A549 (cell line): ENCODE measurements at regions not wholly inside any gene's neighbourhood (a gene's known extent, or its start where the extent isn't known, plus 50 kb on each side); places are given as distances from the start of the nearest gene placed in this dataset.

Experiments
- ATAC-seq, 2 experiments: fragments of 200-7000 bp in 1 of 2; fragments of >200 bp in 1 of 2; cut with Nextera tagmentation in 1 of 2; cut with Tn5 transposase in 1 of 2; 3 replicates each; pipeline versions ENCODE4 v1.8.0 to v1.9.1; 2018 to 2020; ENCODE audit warnings: mild to moderate bottlenecking in 1 of 2, moderate library complexity in 1 of 2
- CTCF ChIA-PET: fragments of 300-600 bp; sonication (Branson Sonifier 250); formaldehyde crosslinking; extraction: SDS; loops from one replicate; lab custom pipeline; 2021; ENCODE audit warnings: antibody characterized with exemption, inconsistent platforms; lab: Yijun Ruan, JAX
- POLR2A ChIA-PET: fragments of 350-600 bp; formaldehyde crosslinking; extraction: SDS; loops from one replicate; lab custom pipeline; 2021; ENCODE audit warnings: antibody characterized with exemption, inconsistent platforms; lab: Yijun Ruan, JAX
- DNase-seq, 2 experiments: peaks; one replicate each; pipeline versions ENCODE4 v3.0.0 to v3.0.0-alpha.2; 2011 to 2016; ENCODE audit warnings: low read depth in 1 of 2, low spot score in 1 of 2
- FAIRE-seq: peaks from 2 replicates; lab custom pipeline; 2011; peaks lifted over from hg19 to GRCh38; lab: Jason Lieb, UNC
- H3K27ac ChIP-seq, 2 experiments: fragments of >200 bp; sonication (Bioruptor Twin); formaldehyde crosslinking; 3 replicates each; pipeline ENCODE4 v1.5.1; 2016 to 2017
- H3K4me1 ChIP-seq: fragments of >200 bp; sonication (Bioruptor Twin); formaldehyde crosslinking; 3 replicates; pipeline ENCODE4 v1.6.1; 2016
- H3K4me2 ChIP-seq: fragments of >200 bp; sonication (Bioruptor Twin); formaldehyde crosslinking; 3 replicates; pipeline ENCODE4 v1.6.1; 2016
- H3K4me3 ChIP-seq: fragments of >200 bp; sonication (Bioruptor Twin); formaldehyde crosslinking; 3 replicates; pipeline ENCODE4 v1.5.1; 2016
- H3K9me3 ChIP-seq: fragments of >200 bp; sonication (Bioruptor Twin); formaldehyde crosslinking; 3 replicates; pipeline ENCODE4 v1.6.1; 2016
- BCL3 ChIP-seq: fragments of >200 bp; sonication (Bioruptor Twin); formaldehyde crosslinking; IDR thresholded peaks from 3 replicates; pipeline ENCODE4 v1.6.1; 2016
- BHLHE40 ChIP-seq: IDR thresholded peaks from 2 replicates; pipeline ENCODE4 v1.6.1; 2012; ENCODE audit warnings: low read depth, low read length, inconsistent platforms
- CEBPB ChIP-seq, 2 experiments: fragments of >200 bp in 1 of 2; sonication (Bioruptor Twin) in 1 of 2; formaldehyde crosslinking in 1 of 2; IDR thresholded peaks; 2 replicates each; pipeline ENCODE4 v1.6.1; 2012 to 2016
- CHD4 ChIP-seq: fragments of 200-600 bp; sonication (generic); IDR thresholded peaks from 2 replicates; pipeline ENCODE4 v1.6.1; 2016; ENCODE audit warnings: antibody characterized with exemption, mild to moderate bottlenecking, borderline replicate concordance
- EHF ChIP-seq: fragments of 250-450 bp; sonication (Bioruptor Pico); IDR thresholded peaks from 2 replicates; pipeline ENCODE4 v1.5.0; 2020; ENCODE audit warnings: mild to moderate bottlenecking
- EHMT2 ChIP-seq: fragments of 200-600 bp; sonication (generic); IDR thresholded peaks from 2 replicates; pipeline ENCODE4 v1.6.1; 2016; ENCODE audit warnings: antibody characterized with exemption, low read depth, mild to moderate bottlenecking, moderate library complexity
- ELK1 ChIP-seq: fragments of 150-350 bp; IDR thresholded peaks from 2 replicates; pipeline ENCODE4 v1.6.1; 2014; ENCODE audit warnings: low read depth, mild to moderate bottlenecking, low read length
- HEYL ChIP-seq: fragments of 250-450 bp; sonication (Bioruptor Pico); IDR thresholded peaks from 2 replicates; pipeline ENCODE4 v1.8.0; 2021; ENCODE audit warnings: mild to moderate bottlenecking, moderate library complexity
- HMGXB4 ChIP-seq: fragments of 250-450 bp; sonication (Bioruptor Pico); IDR thresholded peaks from 2 replicates; pipeline ENCODE4 v1.5.0; 2021; ENCODE audit warnings: mild to moderate bottlenecking, moderate library complexity, borderline replicate concordance
- HOXB13 ChIP-seq: fragments of 250-450 bp; sonication (Bioruptor Pico); IDR thresholded peaks from 2 replicates; pipeline ENCODE4 v1.5.0; 2020; ENCODE audit warnings: low read depth, mild to moderate bottlenecking, moderate library complexity
- JUN ChIP-seq, 2 experiments: fragments of >200 bp; sonication (Bioruptor Twin); formaldehyde crosslinking; IDR thresholded peaks; 2 replicates in 1 of 2; 3 replicates in 1 of 2; pipeline ENCODE4 v1.6.1; 2016 to 2017
- MAFK ChIP-seq: fragments of 450-650 bp; IDR thresholded peaks from 2 replicates; pipeline ENCODE4 v1.6.1; 2014; ENCODE audit not compliant: partially characterized antibody
- MYC ChIP-seq: IDR thresholded peaks from 2 replicates; pipeline ENCODE4 v1.6.1; 2012; ENCODE audit warnings: mild to moderate bottlenecking, inconsistent platforms, low read length, improper control_type of control experiment, borderline replicate concordance
- NR3C1 ChIP-seq: fragments of >200 bp; sonication (Bioruptor Twin); formaldehyde crosslinking; IDR thresholded peaks from 3 replicates; pipeline ENCODE4 v1.6.1; 2017
- POLR2AphosphoS2 ChIP-seq: conservative IDR thresholded peaks from 2 replicates; pipeline ENCODE4 v1.6.1; 2012; ENCODE audit warnings: low read length, improper control_type of control experiment, inconsistent platforms
- RAD21 ChIP-seq, 2 experiments: fragments of >200 bp in 1 of 2; sonication (Bioruptor Twin) in 1 of 2; formaldehyde crosslinking in 1 of 2; IDR thresholded peaks in 1 of 2; conservative IDR thresholded peaks in 1 of 2; 2 replicates in 1 of 2; 3 replicates in 1 of 2; pipeline ENCODE4 v1.6.1; 2012 to 2018; ENCODE audit warnings: inconsistent platforms in 1 of 2
- RARB ChIP-seq: fragments of 250-450 bp; sonication (Bioruptor Pico); IDR thresholded peaks from 2 replicates; pipeline ENCODE4 v1.8.0; 2021; ENCODE audit warnings: mild to moderate bottlenecking, moderate library complexity
- RCOR1 ChIP-seq: fragments of 150-350 bp; IDR thresholded peaks from 2 replicates; pipeline ENCODE4 v1.6.1; 2014; ENCODE audit warnings: antibody characterized with exemption, low read length, low read depth
- RFX5 ChIP-seq: fragments of 450-650 bp; IDR thresholded peaks from 2 replicates; pipeline ENCODE4 v1.7.1; 2014; ENCODE audit warnings: antibody characterized with exemption, mild to moderate bottlenecking, moderate library complexity
- SMC3 ChIP-seq: fragments of >200 bp; sonication (Bioruptor Twin); formaldehyde crosslinking; IDR thresholded peaks from 3 replicates; pipeline ENCODE4 v1.6.1; 2018; ENCODE audit warnings: inconsistent platforms
- WGBS: methylation state at CpG from one replicate; pipeline ENCODE4 v1.1.6; 2017; ENCODE audit errors: missing lambda C conversion rate; 5-methylcytosine and 5-hydroxymethylcytosine counted together
- TF ChIP-seq, protein P1 (sequence below): fragments of 250-450 bp; sonication (Bioruptor Pico); IDR thresholded peaks from 2 replicates; pipeline ENCODE4 v1.5.0; 2020; ENCODE audit warnings: low read depth, mild to moderate bottlenecking, moderate library complexity
- TF ChIP-seq, protein P2 (sequence below): fragments of 200-600 bp; sonication (generic); IDR thresholded peaks from 2 replicates; pipeline ENCODE4 v1.6.1; 2016; ENCODE audit warnings: antibody characterized with exemption, mild to moderate bottlenecking, moderate library complexity

DNA sequence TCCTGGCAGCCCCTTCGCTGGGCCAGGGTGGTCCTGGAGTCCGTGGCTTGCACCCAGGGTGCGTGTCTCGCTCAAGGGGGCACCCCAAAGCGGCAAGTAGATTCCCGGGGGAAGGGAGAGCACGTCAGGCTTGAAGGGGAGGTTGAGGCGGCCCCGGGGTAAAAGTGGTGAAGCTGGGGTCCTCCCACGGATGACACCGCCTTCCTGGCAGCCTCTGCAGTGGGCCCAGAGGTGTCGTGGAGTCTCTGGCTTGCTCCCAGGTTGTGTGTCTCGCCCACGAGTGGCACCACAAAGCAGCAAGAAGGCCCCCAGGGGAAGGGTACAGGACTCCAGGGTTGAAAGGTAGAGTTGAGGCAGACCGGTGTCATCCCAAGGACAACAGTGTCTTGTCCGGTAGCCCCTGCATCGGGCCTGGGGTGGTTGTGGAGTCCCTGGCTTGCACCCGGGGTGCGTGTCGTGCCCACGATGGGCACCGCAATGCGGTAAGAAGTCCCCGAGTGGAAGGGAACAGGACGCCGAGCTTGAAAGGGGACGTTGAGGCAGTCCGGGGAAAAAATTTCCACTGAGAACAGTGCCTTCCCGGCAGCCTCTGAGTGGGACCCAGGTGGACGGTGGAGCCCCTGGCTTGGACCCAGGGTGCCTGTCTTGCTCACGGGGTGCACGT is 158.0 kb upstream of the ALG10B start:
- DNase-seq: no peak
- CTCF ChIA-PET: no interaction called here
- TF ChIP-seq CEBPB (IDR thresholded peaks at IDR 0.05): no peak
- no peak for TF ChIP-seq EHMT2
- TF ChIP-seq ELK1: no peak
- no peak for TF ChIP-seq HOXB13
- no peak for TF ChIP-seq POLR2AphosphoS2
- TF ChIP-seq SMC3: no peak
- no peak for TF ChIP-seq EHF (CRISPR knock-in tag)
- no peak for TF ChIP-seq RFX5
- no peak for TF ChIP-seq BCL3
- no peak for TF ChIP-seq JUN (IDR thresholded peaks at IDR 0.05)
- TF ChIP-seq, all 56 proteins: peak for 0
- Histone ChIP-seq H3K4me1 (no peaks in the 10 kb centered on the region), H3K4me2 (no peak overlapping the region), H3K4me3 (no peak overlapping the region), H3K9me3 (no peaks in the 10 kb centered on the region), H3K27ac (no peak overlapping the region)
- ATAC-seq (no peak), FAIRE-seq (no peak)
- POLR2A ChIA-PET: no interaction called here
- WGBS: 53% methylated on average over 32 of the region's 32 CpGs

DNA sequence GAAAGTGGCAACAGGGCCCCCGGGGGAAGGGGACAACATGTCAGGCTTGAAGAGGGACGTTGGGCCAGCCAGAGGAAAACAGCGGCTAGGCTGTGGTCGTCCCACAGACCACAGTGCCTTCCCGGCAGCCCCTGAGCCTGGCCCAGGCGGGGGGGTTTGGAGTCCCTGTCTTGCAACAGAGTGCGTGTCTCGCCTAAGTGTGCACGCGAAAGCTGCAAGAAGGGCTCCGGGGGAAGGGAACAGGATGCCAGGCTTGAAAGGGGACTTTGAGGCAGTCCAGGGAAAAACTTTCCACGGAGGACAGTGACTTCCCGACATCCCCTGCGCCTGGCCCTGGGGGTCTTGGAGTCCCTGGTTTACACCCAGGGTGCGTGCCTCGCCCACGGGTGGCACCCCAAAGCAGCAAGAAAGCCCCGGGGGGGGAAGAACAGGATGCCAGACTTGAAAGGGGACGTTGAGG is 157.5 kb upstream of the ALG10B start:
- Histone ChIP-seq H3K27ac (no peak overlapping the region), H3K4me1 (no peaks in the 10 kb centered on the region), H3K4me2 (no peak overlapping the region), H3K4me3 (no peak overlapping the region), H3K9me3 (no peaks in the 10 kb centered on the region)
- FAIRE-seq: no peak
- TF ChIP-seq BHLHE40: no peak
- TF ChIP-seq HEYL (CRISPR knock-in tag): no peak
- TF ChIP-seq, protein P1, sequence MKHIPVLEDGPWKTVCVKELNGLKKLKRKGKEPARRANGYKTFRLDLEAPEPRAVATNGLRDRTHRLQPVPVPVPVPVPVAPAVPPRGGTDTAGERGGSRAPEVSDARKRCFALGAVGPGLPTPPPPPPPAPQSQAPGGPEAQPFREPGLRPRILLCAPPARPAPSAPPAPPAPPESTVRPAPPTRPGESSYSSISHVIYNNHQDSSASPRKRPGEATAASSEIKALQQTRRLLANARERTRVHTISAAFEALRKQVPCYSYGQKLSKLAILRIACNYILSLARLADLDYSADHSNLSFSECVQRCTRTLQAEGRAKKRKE (CRISPR knock-in tag): no peak
- no peak for TF ChIP-seq CHD4
- no peak for TF ChIP-seq SMC3
- TF ChIP-seq RAD21 (conservative IDR thresholded peaks at IDR 0.05 in 1 of 2, IDR thresholded peaks at IDR 0.05 in 1 of 2): no peak
- no peak for TF ChIP-seq MAFK
- TF ChIP-seq RFX5: no peak
- TF ChIP-seq RCOR1: no peak
- TF ChIP-seq, protein P2, sequence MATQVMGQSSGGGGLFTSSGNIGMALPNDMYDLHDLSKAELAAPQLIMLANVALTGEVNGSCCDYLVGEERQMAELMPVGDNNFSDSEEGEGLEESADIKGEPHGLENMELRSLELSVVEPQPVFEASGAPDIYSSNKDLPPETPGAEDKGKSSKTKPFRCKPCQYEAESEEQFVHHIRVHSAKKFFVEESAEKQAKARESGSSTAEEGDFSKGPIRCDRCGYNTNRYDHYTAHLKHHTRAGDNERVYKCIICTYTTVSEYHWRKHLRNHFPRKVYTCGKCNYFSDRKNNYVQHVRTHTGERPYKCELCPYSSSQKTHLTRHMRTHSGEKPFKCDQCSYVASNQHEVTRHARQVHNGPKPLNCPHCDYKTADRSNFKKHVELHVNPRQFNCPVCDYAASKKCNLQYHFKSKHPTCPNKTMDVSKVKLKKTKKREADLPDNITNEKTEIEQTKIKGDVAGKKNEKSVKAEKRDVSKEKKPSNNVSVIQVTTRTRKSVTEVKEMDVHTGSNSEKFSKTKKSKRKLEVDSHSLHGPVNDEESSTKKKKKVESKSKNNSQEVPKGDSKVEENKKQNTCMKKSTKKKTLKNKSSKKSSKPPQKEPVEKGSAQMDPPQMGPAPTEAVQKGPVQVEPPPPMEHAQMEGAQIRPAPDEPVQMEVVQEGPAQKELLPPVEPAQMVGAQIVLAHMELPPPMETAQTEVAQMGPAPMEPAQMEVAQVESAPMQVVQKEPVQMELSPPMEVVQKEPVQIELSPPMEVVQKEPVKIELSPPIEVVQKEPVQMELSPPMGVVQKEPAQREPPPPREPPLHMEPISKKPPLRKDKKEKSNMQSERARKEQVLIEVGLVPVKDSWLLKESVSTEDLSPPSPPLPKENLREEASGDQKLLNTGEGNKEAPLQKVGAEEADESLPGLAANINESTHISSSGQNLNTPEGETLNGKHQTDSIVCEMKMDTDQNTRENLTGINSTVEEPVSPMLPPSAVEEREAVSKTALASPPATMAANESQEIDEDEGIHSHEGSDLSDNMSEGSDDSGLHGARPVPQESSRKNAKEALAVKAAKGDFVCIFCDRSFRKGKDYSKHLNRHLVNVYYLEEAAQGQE: no peak
- TF ChIP-seq MYC: no peak
- no peak for TF ChIP-seq ELK1
- TF ChIP-seq NR3C1: no peak
- no peak for TF ChIP-seq HMGXB4 (CRISPR knock-in tag)
- TF ChIP-seq RARB: no peak
- ChIA-PET CTCF (no interaction called here), POLR2A (no interaction called here)
- WGBS: 32% methylated on average over 11 of the region's 19 CpGs
- no peak for DNase-seq
- ATAC-seq: no peak
